GM12878 (cell line): ENCODE measurements at regions not wholly inside any gene's neighbourhood (a gene's known extent, or its start where the extent isn't known, plus 50 kb on each side); places are given as distances from the start of the nearest gene placed in this dataset.
A peak's percentile ranks its signal among the peaks of the same experiment; 100 is the strongest.

ENCODE experiments used
- ATAC-seq: fragments of 200-7000 bp; cut with Tn5 transposase; 3 replicates; pipeline ENCODE4 v1.9.1; 2020; ENCODE audit warnings: mild to moderate bottlenecking, moderate library complexity
- BruUV-seq: library from RNA; stranded (reverse); fragments of 400-500 nt; replicated peaks from 2 replicates; lab custom pipeline; 2021; lab: Mats Ljungman, UMichigan
- CTCF ChIA-PET: fragments of 300-600 bp; sonication (Branson Sonifier 250); formaldehyde crosslinking; extraction: SDS; loops from one replicate; lab custom pipeline; 2021; ENCODE audit warnings: inconsistent platforms; lab: Yijun Ruan, JAX
- POLR2A ChIA-PET: fragments of 350-600 bp; formaldehyde crosslinking; extraction: SDS; loops from one replicate; lab custom pipeline; 2021; ENCODE audit warnings: inconsistent platforms; lab: Charles Lee
- RAD21 ChIA-PET: fragments of 300-600 bp; sonication (Branson Sonifier 250); formaldehyde crosslinking; loops from one replicate; lab custom pipeline; 2023; ENCODE audit warnings: antibody characterized with exemption; ENCODE audit not compliant: unreplicated experiment; lab: Charles Lee
- SMC1A ChIA-PET: fragments of 300-600 bp; sonication (Branson Sonifier 250); formaldehyde crosslinking; loops from one replicate; lab custom pipeline; 2023; ENCODE audit not compliant: unreplicated experiment, uncharacterized antibody; lab: Charles Lee
- DNase-seq: peaks from one replicate; pipeline ENCODE4 v3.0.0-alpha.2; 2011; ENCODE audit warnings: low read depth, low spot score
- FAIRE-seq: peaks from 3 replicates; lab custom pipeline; 2011; peaks lifted over from hg19 to GRCh38; lab: Jason Lieb, UNC
- H2AFZ ChIP-seq: 2 replicates; pipeline ENCODE4 v1.6.0; 2011; ENCODE audit warnings: low read depth, low read length, control low read depth; ENCODE audit not compliant: control insufficient read depth
- H3K27ac ChIP-seq: 2 replicates; pipeline ENCODE4 v1.5.1; 2011; ENCODE audit warnings: control low read depth; ENCODE audit not compliant: control insufficient read depth, insufficient read depth
- H3K27me3 ChIP-seq, 2 experiments: replicated peaks in 1 of 2; 2 replicates each; pipeline versions ENCODE4 v1.6.0 to v1.6.1; 2011; ENCODE audit warnings: low read length in 1 of 2; ENCODE audit not compliant: control insufficient read depth in 2 of 2, insufficient read depth in 2 of 2
- H3K36me3 ChIP-seq, 2 experiments: 2 replicates each; pipeline ENCODE4 v1.5.1; 2011; ENCODE audit warnings: low read length in 1 of 2; ENCODE audit not compliant: control insufficient read depth in 2 of 2, insufficient read depth in 2 of 2
- H3K4me1 ChIP-seq: 2 replicates; pipeline ENCODE4 v1.6.1; 2011; ENCODE audit warnings: mild to moderate bottlenecking, low read length, moderate library complexity, mixed read lengths; ENCODE audit not compliant: control insufficient read depth, insufficient read depth
- H3K4me2 ChIP-seq: 2 replicates; pipeline ENCODE4 v1.6.0; 2011; ENCODE audit warnings: control low read depth; ENCODE audit not compliant: control insufficient read depth, insufficient read depth
- H3K4me3 ChIP-seq: fragments of 200-600 bp; sonication (generic); 2 replicates; pipeline ENCODE4 v1.5.1; 2016
- H3K79me2 ChIP-seq: 2 replicates; pipeline ENCODE4 v1.6.0; 2011; ENCODE audit warnings: low read length; ENCODE audit not compliant: control insufficient read depth, insufficient read depth
- H3K9ac ChIP-seq: 2 replicates; pipeline ENCODE4 v1.8.0; 2011; ENCODE audit warnings: low read length, control low read depth, mixed read lengths; ENCODE audit not compliant: control insufficient read depth, insufficient read depth
- H3K9me3 ChIP-seq: replicated peaks from 3 replicates; pipeline ENCODE4 v1.5.1; 2011; ENCODE audit warnings: mild to moderate bottlenecking, low read length; ENCODE audit not compliant: control insufficient read depth, insufficient read depth
- H4K20me1 ChIP-seq: 2 replicates; pipeline ENCODE4 v1.6.0; 2011; ENCODE audit not compliant: control insufficient read depth, insufficient read depth
- CHD4 ChIP-seq: fragments of 200-600 bp; sonication (generic); IDR thresholded peaks from 2 replicates; pipeline ENCODE4 v1.6.1; 2016; ENCODE audit warnings: mild to moderate bottlenecking
- ETV6 ChIP-seq, 2 experiments: fragments of 450-650 bp in 1 of 2; IDR thresholded peaks in 1 of 2; conservative IDR thresholded peaks in 1 of 2; 2 replicates each; pipeline ENCODE4 v1.6.1; 2014; ENCODE audit warnings: antibody characterized with exemption in 1 of 2, borderline replicate concordance in 1 of 2, low read depth in 1 of 2, mild to moderate bottlenecking in 1 of 2, moderate library complexity in 1 of 2
- EZH2 ChIP-seq: IDR thresholded peaks from 2 replicates; pipeline ENCODE4 v1.6.1; 2012; ENCODE audit warnings: low read depth, mild to moderate bottlenecking, control low read depth, inconsistent platforms, low read length, borderline replicate concordance; ENCODE audit not compliant: control insufficient read depth
- GABPA ChIP-seq: IDR thresholded peaks from 2 replicates; pipeline ENCODE4 v1.6.1; 2014; ENCODE audit warnings: antibody characterized with exemption, low read depth, mild to moderate bottlenecking, inconsistent platforms
- POU2F2 ChIP-seq: IDR thresholded peaks from 3 replicates; pipeline ENCODE4 v1.6.1; 2011; ENCODE audit warnings: low read depth, mild to moderate bottlenecking, low read length, borderline replicate concordance
- RAD21 ChIP-seq: IDR thresholded peaks from 2 replicates; pipeline ENCODE4 v1.6.1; 2011; ENCODE audit warnings: mild to moderate bottlenecking, low read depth, low read length, moderate library complexity; ENCODE audit not compliant: insufficient read depth
- ZNF274 ChIP-seq: IDR thresholded peaks from one replicate; pipeline ENCODE4 v1.8.0; 2011; ENCODE audit not compliant: insufficient read length, insufficient read depth
- ZNF384 ChIP-seq: IDR thresholded peaks from 2 replicates; pipeline ENCODE4 v1.6.1; 2012; ENCODE audit warnings: low read depth, mild to moderate bottlenecking, low read length, improper control_type of control experiment, borderline replicate concordance
- WGBS: methylation state at CpG from one replicate; pipeline ENCODE4 v1.1.6; 2016; ENCODE audit warnings: low lambda C conversion rate; ENCODE audit not compliant: insufficient replicate concordance, insufficient coverage; ENCODE audit errors: missing lambda C conversion rate; 5-methylcytosine and 5-hydroxymethylcytosine counted together
- in situ Hi-C: fragments of 300-500 bp; cut with MboI; formaldehyde crosslinking; loops from 9 replicates; pipeline ENCODE4 v1.14.3; 2018; ENCODE audit warnings: mixed read lengths
- intact Hi-C: fragments of 100-400 bp; cut with micrococcal nuclease; formaldehyde crosslinking; loops from one replicate; pipeline ENCODE4 v1.14.2; 2022; ENCODE audit not compliant: unreplicated experiment

GRCh38 chr4:100876546-100876945, 358.7 kb upstream of the EMCN start (continued):
- TF ChIP-seq POU2F2 (no peak), ZNF384 (no peak), ETV6 (conservative IDR thresholded peaks at IDR 0.05 in 1 of 2, IDR thresholded peaks at IDR 0.05 in 1 of 2; ENCODE audit: borderline replicate concordance in 1 of 2, low read depth in 1 of 2) (no peak), CHD4 (no peak)

GRCh38 chr4:100875296-100876068, 357.7 kb upstream of the EMCN start:
- Histone ChIP-seq H3K4me2 (no peak overlapping the region), H3K27me3 (no peaks in the 10 kb centered on the region), H3K27ac (no peak overlapping the region), H3K79me2 (no peaks in the 10 kb centered on the region), H3K4me3 (no peak overlapping the region), H3K9me3 (no peaks in the 10 kb centered on the region), H3K36me3 (no peaks in the 10 kb centered on the region), H4K20me1 (no peaks in the 10 kb centered on the region), H2AFZ (no peak overlapping the region), H3K9ac (no peak overlapping the region), H3K4me1 (no peaks in the 10 kb centered on the region)
- ATAC-seq (no peak), DNase-seq (no peak), FAIRE-seq (no peak)
- ChIA-PET RAD21 (no interaction called here), SMC1A (no interaction called here), CTCF (no interaction called here), POLR2A (no interaction called here)
- in situ Hi-C loops = no loop called here
- BruUV-seq = no TSS peak
- 51% methylated on average over 4 of the region's 4 CpGs for WGBS
- intact Hi-C loops = no loop called here
- 0 out of 2 replicates have a peak, but pooled peaks have one; percentile 3 for TF ChIP-seq RAD21
- no peak for TF ChIP-seq EZH2
- TF ChIP-seq GABPA = no peak
- TF ChIP-seq ZNF274 = no peak
